PC-3 (cell line): ENCODE measurements at regions not wholly inside any gene's neighbourhood (a gene's known extent, or its start where the extent isn't known, plus 50 kb on each side); places are given as distances from the start of the nearest gene placed in this dataset.

Source experiments
- CTCF ChIP-seq: fragments of 300-600 bp; sonication (generic); conservative IDR thresholded peaks from 2 replicates; pipeline ENCODE4 v1.5.1; 2017; ENCODE audit warnings: antibody characterized with exemption, low read depth, mild to moderate bottlenecking, low read length
- EZH2 ChIP-seq: fragments of 300-600 bp; sonication (generic); IDR thresholded peaks from one replicate; pipeline ENCODE4 v1.6.1; 2017; ENCODE audit warnings: antibody characterized with exemption, mild to moderate bottlenecking, low read length; ENCODE audit not compliant: unreplicated experiment
- EZH2phosphoT487 ChIP-seq: fragments of 300-600 bp; sonication (generic); IDR thresholded peaks from 2 replicates; pipeline ENCODE4 v1.6.1; 2018; ENCODE audit warnings: mild to moderate bottlenecking, antibody characterized with exemption, low read length, borderline replicate concordance

- TF ChIP-seq CTCF (no peak), EZH2 (no peak), EZH2phosphoT487 (no peak)
These were observed 844.6 kb downstream of the VRK1 start for GRCh38 chr14:97641827-97642226.
